ENCODE measurements at regions not wholly inside any gene's neighbourhood (a gene's known extent, or its start where the extent isn't known, plus 50 kb on each side); places are given as distances from the start of the nearest gene placed in this dataset.

DNA sequence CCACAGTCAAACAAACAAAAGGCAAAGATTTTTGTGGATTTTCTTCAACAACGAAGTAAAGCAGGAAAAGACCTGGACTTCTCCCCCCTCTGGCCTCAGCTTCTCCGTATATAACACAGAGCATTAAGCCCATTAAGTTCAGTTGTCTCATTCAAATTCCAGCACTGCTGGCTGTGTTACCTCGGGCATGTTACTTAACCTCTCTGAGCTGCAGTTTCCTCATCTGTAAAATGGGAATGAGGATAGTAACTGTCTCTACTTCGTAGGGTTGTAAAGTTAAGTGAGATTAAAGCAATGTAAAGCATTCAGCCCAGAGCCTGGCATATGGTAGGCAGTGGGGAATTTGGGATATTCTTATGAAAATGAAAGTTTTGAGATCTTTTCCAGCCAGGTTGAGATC, 92.7 kb upstream of the SMIM23 start:
- no peak overlapping the region for H3K23ac ChIP-seq (ENCODE audit: low read depth, low read length)
- H4K8ac ChIP-seq (ENCODE audit: low read depth in 2 of 2, low read length in 2 of 2) = no peak overlapping the region
- H2BK20ac ChIP-seq (ENCODE audit: low read depth, low read length) = no peak overlapping the region
- dilution Hi-C loops (cut with HindIII; ENCODE audit: low sequenced_read_pairs, unreplicated experiment) (no loop called here), in situ Hi-C loops (cut with MboI; ENCODE audit: low sequenced_read_pairs) (no loop called here), intact Hi-C loops (cut with micrococcal nuclease) (no loop called here)
- DNase-seq = no peak
- H2AK5ac ChIP-seq (ENCODE audit: low read depth, low read length) = no peak overlapping the region
- H3K4ac ChIP-seq (ENCODE audit: low read depth, low read length) = no peak overlapping the region
- TF ChIP-seq MAFK (IDR thresholded peaks at IDR 0.05; ENCODE audit: low read depth, low read length) (no peak), RCOR1 (IDR thresholded peaks at IDR 0.05; ENCODE audit: insufficient replicate concordance, low read length) (no peak), CHD1 (IDR thresholded peaks at IDR 0.05; ENCODE audit: low read depth, low read length) (no peak), RFX5 (IDR thresholded peaks at IDR 0.05; ENCODE audit: low read depth, low read length) (no peak), RAD21 (IDR thresholded peaks at IDR 0.05; ENCODE audit: low read length) (no peak), BHLHE40 (IDR thresholded peaks at IDR 0.05; ENCODE audit: low read depth, low read length) (no peak), CEBPB (IDR thresholded peaks at IDR 0.05; ENCODE audit: low read depth, low read length) (no peak), MXI1 (IDR thresholded peaks at IDR 0.05; ENCODE audit: borderline replicate concordance, low read depth, low read length) (no peak), FOS (IDR thresholded peaks at IDR 0.05; ENCODE audit: low read depth, low read length) (no peak), SMC3 (IDR thresholded peaks at IDR 0.05; ENCODE audit: low read depth, low read length) (no peak), POLR2A (IDR thresholded peaks at IDR 0.05; ENCODE audit: low read depth, low read length) (no peak), MAZ (IDR thresholded peaks at IDR 0.05; ENCODE audit: borderline replicate concordance, low read depth, low read length) (no peak), NFE2L2 (IDR thresholded peaks at IDR 0.05; ENCODE audit: low read depth, low read length) (no peak)
- TF ChIP-seq, protein P1, sequence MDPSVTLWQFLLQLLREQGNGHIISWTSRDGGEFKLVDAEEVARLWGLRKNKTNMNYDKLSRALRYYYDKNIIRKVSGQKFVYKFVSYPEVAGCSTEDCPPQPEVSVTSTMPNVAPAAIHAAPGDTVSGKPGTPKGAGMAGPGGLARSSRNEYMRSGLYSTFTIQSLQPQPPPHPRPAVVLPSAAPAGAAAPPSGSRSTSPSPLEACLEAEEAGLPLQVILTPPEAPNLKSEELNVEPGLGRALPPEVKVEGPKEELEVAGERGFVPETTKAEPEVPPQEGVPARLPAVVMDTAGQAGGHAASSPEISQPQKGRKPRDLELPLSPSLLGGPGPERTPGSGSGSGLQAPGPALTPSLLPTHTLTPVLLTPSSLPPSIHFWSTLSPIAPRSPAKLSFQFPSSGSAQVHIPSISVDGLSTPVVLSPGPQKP (IDR thresholded peaks at IDR 0.05; ENCODE audit: borderline replicate concordance, low read depth, low read length) = no peak
- TF ChIP-seq, protein P2, sequence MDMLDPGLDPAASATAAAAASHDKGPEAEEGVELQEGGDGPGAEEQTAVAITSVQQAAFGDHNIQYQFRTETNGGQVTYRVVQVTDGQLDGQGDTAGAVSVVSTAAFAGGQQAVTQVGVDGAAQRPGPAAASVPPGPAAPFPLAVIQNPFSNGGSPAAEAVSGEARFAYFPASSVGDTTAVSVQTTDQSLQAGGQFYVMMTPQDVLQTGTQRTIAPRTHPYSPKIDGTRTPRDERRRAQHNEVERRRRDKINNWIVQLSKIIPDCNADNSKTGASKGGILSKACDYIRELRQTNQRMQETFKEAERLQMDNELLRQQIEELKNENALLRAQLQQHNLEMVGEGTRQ (IDR thresholded peaks at IDR 0.05; ENCODE audit: low read depth, low read length) = no peak
- TF ChIP-seq, protein P3, sequence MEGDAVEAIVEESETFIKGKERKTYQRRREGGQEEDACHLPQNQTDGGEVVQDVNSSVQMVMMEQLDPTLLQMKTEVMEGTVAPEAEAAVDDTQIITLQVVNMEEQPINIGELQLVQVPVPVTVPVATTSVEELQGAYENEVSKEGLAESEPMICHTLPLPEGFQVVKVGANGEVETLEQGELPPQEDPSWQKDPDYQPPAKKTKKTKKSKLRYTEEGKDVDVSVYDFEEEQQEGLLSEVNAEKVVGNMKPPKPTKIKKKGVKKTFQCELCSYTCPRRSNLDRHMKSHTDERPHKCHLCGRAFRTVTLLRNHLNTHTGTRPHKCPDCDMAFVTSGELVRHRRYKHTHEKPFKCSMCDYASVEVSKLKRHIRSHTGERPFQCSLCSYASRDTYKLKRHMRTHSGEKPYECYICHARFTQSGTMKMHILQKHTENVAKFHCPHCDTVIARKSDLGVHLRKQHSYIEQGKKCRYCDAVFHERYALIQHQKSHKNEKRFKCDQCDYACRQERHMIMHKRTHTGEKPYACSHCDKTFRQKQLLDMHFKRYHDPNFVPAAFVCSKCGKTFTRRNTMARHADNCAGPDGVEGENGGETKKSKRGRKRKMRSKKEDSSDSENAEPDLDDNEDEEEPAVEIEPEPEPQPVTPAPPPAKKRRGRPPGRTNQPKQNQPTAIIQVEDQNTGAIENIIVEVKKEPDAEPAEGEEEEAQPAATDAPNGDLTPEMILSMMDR (conservative IDR thresholded peaks at IDR 0.05; ENCODE audit: low read depth, low read length) = no peak
- H2AFZ ChIP-seq (replicated peaks; ENCODE audit: low read length, poor library complexity) = no peak overlapping the region
- ChIA-PET CTCF (no interaction called here), POLR2A (ENCODE audit: unreplicated experiment) (no interaction called here)
- H3K56ac ChIP-seq (ENCODE audit: extremely low read depth, insufficient read depth, low read length) = no peak overlapping the region
- no peak overlapping the region for H2BK5ac ChIP-seq (ENCODE audit: low read depth, low read length, poor library complexity, severe bottlenecking)
- H3K9ac ChIP-seq (ENCODE audit: low read depth, low read length) = no peak overlapping the region
- H3K4me3 ChIP-seq (ENCODE audit: insufficient read depth, low read depth, low read length) = no peak overlapping the region
- peaks cover 20% of the 10 kb centered on the region for H3K27me3 ChIP-seq (ENCODE audit: control insufficient read depth, insufficient read depth, low read length)
- H3K9me3 ChIP-seq (ENCODE audit: control insufficient read depth, insufficient read depth, low read length) = no peaks in the 10 kb centered on the region
- no peak for ATAC-seq (ENCODE audit: low read depth)
- no CpG with 5 or more reads among the region's 4 CpGs for WGBS, 2 experiments (ENCODE audit: extremely low coverage in 2 of 2, insufficient read length in 1 of 2)
- H3K27ac ChIP-seq (ENCODE audit: insufficient read depth, low read length) = no peak overlapping the region
- H2BK15ac ChIP-seq (ENCODE audit: low read depth, low read length) = no peak overlapping the region
- no peaks in the 10 kb centered on the region for H3K4me1 ChIP-seq (ENCODE audit: control insufficient read depth, insufficient read depth, low read length)
- no peak overlapping the region for H3K4me2 ChIP-seq (ENCODE audit: low read depth, low read length)
- H3K36me3 ChIP-seq (ENCODE audit: control insufficient read depth, insufficient read depth, low read length) = no peaks in the 10 kb centered on the region
- H3K79me1 ChIP-seq (ENCODE audit: low read depth in 1 of 2, low read length in 2 of 2) = no peaks in the 10 kb centered on the region
- H2AK9ac ChIP-seq (replicated peaks; ENCODE audit: low read depth, low read length, poor library complexity) = no peak overlapping the region
- H4K91ac ChIP-seq (ENCODE audit: insufficient read depth, low read depth, low read length) = no peak overlapping the region
- no peak overlapping the region for H2BK120ac ChIP-seq (ENCODE audit: low read depth, low read length)
- no peak overlapping the region for H3K14ac ChIP-seq (replicated peaks; ENCODE audit: low read depth, low read length)
- H3K9me1 ChIP-seq (ENCODE audit: insufficient read depth, low read length) = no peaks in the 10 kb centered on the region; the same call in 1 of the 2 replicates
- no peak overlapping the region for H3K18ac ChIP-seq (ENCODE audit: low read depth, low read length)
- no TSS peak for BruUV-seq (replicated peaks)
- H4K5ac ChIP-seq (ENCODE audit: low read depth, low read length) = no peak overlapping the region
- no peaks in the 10 kb centered on the region for H4K20me1 ChIP-seq (ENCODE audit: insufficient read depth, low read length)
